Activated CD8-positive, alpha-beta memory T cell treated with anti-CD3 and anti-CD28 coated beads, Interleukin-2, amount 50 U/mL, for 4 hours (primary cell): ENCODE measurements at regions not wholly inside any gene's neighbourhood (a gene's known extent, or its start where the extent isn't known, plus 50 kb on each side); places are given as distances from the start of the nearest gene placed in this dataset.
"Not testable (repeated sequence)": the region's sequence is repeated elsewhere in the genome, so short reads cannot be mapped to it uniquely, and the experiment has no call there.

Experiments
- DNase-seq: peaks from one replicate; pipeline ENCODE4 v3.0.0-alpha.2; 2020

DNA sequence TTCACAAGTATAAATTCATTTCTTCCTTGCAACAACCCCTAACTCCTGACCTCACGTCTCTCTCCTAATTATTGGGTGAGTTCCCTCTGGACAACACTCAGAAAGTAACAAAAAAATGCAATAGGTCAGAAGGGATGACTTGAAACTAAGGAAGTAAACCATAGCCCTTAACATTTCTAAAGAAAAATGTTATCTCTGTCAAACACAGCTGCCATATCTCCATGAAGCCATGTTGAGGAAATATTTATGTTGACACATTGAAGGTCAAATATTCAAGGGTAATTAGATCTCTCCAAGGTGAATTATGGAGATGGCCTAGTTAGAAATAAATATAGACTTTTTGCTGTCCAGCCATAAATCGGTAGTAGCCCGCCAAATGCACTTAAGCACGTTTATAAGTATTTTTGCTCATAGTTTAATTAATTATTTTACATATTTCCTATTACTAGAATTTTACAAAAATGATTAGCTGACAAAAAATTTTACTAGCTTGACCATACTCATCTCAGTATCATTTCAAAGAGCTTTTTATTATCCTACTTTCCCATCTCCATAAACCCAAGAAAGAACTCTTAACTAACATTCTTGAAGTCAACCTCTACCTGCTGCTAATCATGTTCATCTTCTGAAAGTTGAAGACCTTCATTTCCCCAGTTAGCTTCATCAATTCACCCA lies 160.1 kb upstream of the PKN2 start:
- DNase-seq: no peak

DNA sequence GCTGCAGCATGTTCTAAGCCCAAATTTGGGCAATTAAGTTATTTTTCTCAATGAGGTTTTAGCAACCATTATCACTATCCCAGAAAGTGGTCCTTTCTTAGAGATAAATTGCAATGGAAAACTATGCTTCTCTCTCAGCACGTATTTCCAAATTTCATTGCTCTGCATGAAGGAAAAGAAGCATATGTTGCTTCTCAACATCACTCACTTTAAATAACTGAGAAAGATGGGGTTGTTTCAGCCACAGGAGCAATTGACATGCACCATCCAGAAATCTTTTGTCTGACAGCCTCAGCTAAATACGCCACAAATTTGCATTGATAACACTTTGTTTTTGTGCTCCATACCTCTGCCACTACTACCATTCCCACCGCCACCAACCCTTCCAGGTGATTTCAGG lies 157.6 kb upstream of the PKN2 start:
- no peak for DNase-seq

DNA sequence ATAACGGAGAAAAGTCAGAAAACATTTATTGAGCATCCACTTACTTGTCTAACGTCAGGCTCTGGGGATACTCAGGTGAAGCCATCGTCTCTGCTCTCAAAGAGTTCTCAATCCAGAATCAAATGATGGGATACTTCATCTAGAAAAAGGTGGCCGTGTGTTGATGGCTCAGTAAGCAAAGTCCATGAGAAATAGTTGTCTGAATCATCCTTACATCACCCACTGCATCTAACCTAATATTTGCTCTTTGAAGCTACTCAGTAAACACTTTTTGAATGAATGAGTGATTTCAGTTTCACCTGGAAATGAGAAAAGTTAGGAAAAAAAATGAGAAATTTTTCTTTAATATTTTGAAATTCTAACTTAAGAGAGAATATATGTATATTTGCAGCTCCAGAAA lies 155.3 kb upstream of the PKN2 start:
- no peak for DNase-seq

- DNase-seq: no peak
Observed at GRCh38 chr1:88529581-88529980, 154.5 kb upstream of the PKN2 start.

DNA sequence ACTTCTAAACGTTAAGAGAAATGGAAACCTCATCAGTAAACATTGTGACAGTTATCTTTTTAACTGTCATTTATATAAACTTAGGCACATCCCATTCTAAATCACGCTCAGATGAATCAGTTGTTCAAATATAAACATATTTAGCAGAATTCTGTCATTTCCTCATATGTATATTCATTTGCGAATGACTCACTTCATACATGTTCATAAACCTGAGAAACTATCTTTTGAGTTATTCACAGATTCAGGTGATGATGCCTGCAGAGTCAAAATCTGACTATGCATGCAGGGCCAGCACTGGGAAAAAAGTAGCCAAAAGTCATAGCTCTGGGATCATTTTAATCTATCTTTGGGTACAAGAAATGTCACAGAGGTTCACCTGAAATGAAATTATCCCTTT lies 153.8 kb upstream of the PKN2 start:
- DNase-seq: no peak

DNA sequence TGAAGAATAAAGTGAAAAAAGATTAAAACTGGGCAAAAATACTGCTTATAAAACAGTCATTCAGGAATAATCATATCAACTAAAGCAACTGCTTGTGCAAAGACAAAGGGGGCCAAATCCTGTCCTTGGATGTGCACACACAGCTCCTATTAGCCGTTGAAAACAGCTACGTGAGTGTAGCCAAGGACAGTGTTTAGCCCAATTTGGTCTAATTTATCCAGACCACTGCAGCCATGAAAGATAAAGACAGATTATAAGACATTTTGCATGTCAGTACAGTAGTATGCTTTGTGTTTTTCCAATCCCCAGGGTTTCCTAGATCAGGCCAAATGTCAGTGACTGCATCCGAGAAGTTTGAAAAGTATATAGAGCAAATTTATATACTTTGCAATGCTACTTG lies 146.3 kb upstream of the PKN2 start:
- DNase-seq: no peak

DNA sequence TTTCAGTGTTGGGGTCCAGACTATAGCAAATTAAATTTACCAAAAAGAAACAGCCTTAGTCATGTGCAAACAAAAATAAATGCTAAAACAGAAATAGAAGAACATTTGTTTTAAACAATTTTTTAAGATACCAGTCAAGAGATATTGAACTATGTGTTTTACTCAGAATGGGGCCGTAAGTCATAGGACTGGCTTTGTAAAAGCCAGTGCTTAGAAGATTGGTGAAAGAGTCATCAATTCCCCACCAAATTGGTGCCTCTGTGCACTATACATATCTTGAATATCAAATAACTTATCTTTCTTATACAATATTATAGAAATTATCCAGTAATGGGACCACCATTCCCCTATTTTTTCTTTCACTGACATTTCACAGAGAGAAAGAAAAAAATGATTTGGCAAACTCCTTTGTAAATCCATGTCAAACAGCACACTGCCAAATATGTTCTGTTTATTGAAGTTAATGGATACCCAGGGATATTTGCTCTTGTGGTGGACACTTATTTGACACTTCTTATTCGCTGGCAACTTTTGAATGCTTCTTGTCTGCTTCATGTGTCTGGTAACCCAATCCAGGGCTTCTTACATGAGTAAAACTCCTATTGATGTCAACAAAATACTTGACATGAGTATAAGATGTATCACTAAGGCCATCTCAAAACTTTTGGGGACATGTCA lies 145.7 kb upstream of the PKN2 start:
- DNase-seq: no peak

GRCh38 chr1:88540255-88540654 lies 143.8 kb upstream of the PKN2 start:
- no peak for DNase-seq

DNA sequence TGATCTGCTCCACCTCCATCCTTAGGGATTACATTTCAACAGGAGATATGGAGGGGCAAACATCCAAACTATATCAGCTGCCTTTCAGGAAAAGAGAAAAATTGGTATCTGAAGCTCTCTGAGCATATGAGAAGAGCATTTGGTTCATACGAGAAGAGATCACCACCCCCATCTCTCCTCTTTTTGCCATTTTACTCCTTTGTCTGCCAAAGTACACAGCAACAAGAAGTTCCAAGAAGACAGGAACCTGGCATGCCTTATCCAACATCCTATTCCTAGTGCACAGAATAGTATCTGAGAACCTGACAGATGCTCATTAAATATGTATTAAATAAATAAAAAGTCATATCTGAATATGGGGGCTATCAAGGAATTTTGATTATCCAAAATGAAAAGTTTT lies 142.5 kb upstream of the PKN2 start:
- no peak for DNase-seq

- DNase-seq: no peak
Observed at GRCh38 chr1:88544195-88544594, 139.9 kb upstream of the PKN2 start.

GRCh38 chr1:88549536-88549935 lies 134.5 kb upstream of the PKN2 start:
- no peak for DNase-seq

- DNase-seq: no peak
Observed at GRCh38 chr1:88552226-88552625, 131.8 kb upstream of the PKN2 start.

GRCh38 chr1:88557014-88557413 lies 127.1 kb upstream of the PKN2 start:
- DNase-seq: no peak

DNA sequence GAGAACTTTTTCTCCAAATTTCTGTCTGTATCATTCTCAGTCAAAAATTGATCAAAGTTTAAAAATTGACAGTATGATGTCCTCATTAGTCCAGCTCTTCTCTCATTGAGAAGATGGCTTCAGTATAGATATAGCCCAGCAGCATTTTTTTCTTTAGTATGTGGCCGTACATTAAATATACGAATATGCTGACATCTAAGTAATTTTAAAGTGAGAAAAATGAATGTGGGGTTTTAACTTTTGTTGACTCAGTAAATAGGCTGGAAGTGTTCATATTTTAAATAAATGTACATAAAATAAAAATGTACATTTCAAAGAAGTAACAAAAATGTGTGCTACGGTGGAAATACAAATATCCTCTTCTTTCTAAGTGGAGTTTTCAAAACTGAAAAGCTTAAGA lies 123.5 kb upstream of the PKN2 start:
- DNase-seq: no peak

DNA sequence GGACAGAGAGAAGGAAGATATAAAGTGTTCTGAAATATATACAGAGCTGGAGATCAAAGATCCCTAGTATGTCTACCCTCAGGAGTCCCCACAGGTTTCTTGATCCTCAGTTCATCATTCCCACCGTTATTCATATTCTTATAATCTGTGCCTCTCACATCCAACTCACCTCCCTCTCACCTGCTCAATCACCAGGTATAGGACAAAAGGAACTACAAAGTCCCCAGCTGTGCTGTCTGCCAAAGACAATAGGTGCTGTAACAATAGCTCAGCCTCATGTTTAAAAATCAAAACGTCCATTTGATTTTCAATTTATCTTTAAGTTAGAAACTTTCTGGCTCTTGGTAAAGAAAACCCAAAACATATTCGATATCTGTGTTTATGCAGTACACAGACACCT lies 121.1 kb upstream of the PKN2 start:
- DNase-seq: no peak

DNA sequence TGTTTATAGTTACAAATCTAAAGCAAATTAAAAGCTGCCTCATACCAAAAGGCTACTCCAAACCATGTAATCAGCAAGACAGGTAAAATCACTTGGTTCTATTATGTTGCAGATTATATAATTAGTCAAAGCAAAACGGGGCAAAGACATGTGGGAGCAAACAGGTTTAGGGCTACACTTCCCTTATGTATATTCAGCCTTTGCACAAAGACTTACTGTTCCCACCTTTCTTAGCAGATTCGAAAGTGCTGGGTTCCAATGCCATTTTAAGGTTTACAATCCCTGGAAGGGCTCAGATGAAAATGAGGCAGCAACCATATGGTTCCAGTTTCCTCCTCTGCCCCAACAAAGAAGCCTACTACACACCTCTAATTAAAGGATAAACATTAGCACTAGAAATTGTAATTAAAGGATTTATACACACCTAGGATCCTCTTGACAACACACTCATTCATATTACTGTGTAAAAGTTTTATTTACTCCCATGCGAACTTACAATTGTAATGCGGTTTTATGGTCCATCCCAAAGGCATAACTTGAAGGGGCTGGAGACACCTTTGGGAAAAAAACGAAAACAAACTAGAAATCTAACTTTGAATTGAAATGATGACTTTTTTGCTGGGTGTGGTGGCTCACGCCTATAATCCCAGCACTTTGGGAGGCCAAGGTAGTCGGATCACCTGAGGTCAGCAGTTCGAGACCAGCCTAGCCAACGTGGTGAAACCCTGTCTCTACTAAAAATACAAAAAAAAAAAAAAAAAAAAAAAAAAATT lies 117.3 kb upstream of the PKN2 start:
- no peak for DNase-seq

GRCh38 chr1:88571506-88571905 lies 112.6 kb upstream of the PKN2 start:
- DNase-seq: no peak

- DNase-seq: no peak
Observed at GRCh38 chr1:88579598-88579997, 104.5 kb upstream of the PKN2 start.

DNA sequence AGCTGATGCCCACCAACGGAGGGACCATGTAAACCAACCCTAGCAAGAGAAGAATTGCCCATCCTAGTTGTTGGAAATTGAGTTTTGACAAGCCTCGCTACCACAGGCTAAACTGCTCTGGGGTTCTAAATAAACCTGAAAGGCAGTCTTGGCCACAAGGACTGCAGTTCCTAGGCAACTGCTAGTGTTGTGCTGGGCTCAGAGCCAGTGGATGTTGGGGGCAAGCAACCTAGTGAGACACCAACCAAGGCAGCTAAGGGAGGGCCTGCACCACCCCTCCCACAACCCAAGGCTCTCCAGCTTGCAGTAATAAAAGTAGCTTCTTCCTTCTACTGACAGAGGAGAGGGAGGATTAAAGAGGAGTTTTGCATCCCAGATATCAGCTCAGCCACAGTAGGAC lies 102.4 kb upstream of the PKN2 start:
- no peak for DNase-seq

DNA sequence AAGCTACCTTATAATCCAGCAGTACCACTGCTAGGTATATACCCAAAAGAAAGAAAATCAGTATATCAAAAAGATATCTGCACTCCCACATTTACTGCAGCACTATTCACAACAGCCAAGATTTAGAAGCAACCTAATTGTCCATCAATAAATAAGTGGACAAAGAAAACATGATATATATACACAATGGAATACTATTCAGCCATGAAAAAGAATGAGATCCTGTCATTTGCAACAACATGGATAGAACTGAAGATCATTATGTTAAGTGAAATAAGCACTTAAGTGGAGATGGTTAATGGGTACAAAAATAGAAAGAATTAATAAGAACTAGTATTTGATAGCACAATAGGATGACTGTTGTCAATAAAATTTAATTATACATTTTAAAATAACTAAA lies 90.7 kb upstream of the PKN2 start:
- no peak for DNase-seq

- DNase-seq: no peak
Observed at GRCh38 chr1:88595355-88596002, 88.6 kb upstream of the PKN2 start.

GRCh38 chr1:88597973-88598372 lies 86.1 kb upstream of the PKN2 start:
- DNase-seq: not testable (repeated sequence)

GRCh38 chr1:88608139-88608943 lies 75.7 kb upstream of the PKN2 start:
- DNase-seq: no peak
